HG03442 (cell line): ENCODE measurements at regions not wholly inside any gene's neighbourhood (a gene's known extent, or its start where the extent isn't known, plus 50 kb on each side); places are given as distances from the start of the nearest gene placed in this dataset.

Source experiments
- ATAC-seq: cut with Tn5 transposase; IDR thresholded peaks from one replicate; pipeline ENCODE4 v1.9.1; 2021; ENCODE audit warnings: mild to moderate bottlenecking, moderate library complexity; ENCODE audit not compliant: unreplicated experiment

- no peak for ATAC-seq
Observed at GRCh38 chr20:60653111-60653845, 598.8 kb upstream of the CDH4 start.

- ATAC-seq, result no peak
Observed at GRCh38 chr20:60658681-60659080, 593.4 kb upstream of the CDH4 start.

- ATAC-seq, result no peak
Observed at GRCh38 chr20:60659240-60659639, 592.8 kb upstream of the CDH4 start.

- ATAC-seq, result no peak
Observed at GRCh38 chr20:60662307-60662706, 589.8 kb upstream of the CDH4 start.

GRCh38 chr20:60664106-60664505 is 588.0 kb upstream of the CDH4 start:
- ATAC-seq, result no peak

GRCh38 chr20:60667641-60668040 is 584.4 kb upstream of the CDH4 start:
- no peak for ATAC-seq

- no peak for ATAC-seq
Observed at GRCh38 chr20:60669211-60669610, 582.9 kb upstream of the CDH4 start.

- no peak for ATAC-seq
Observed at GRCh38 chr20:60676011-60676410, 576.0 kb upstream of the CDH4 start.

GRCh38 chr20:60677819-60678218 is 574.2 kb upstream of the CDH4 start:
- ATAC-seq, result no peak

- ATAC-seq, result no peak
Observed at GRCh38 chr20:60680554-60680953, 571.5 kb upstream of the CDH4 start.

GRCh38 chr20:60687213-60687612 is 564.8 kb upstream of the CDH4 start:
- no peak for ATAC-seq

GRCh38 chr20:60690771-60691170 is 561.3 kb upstream of the CDH4 start:
- ATAC-seq, result no peak

GRCh38 chr20:60691966-60692615 is 560.0 kb upstream of the CDH4 start:
- no peak for ATAC-seq

GRCh38 chr20:60693496-60694133 is 558.4 kb upstream of the CDH4 start:
- no peak for ATAC-seq

GRCh38 chr20:60694763-60695162 is 557.3 kb upstream of the CDH4 start:
- ATAC-seq, result no peak

- ATAC-seq, result no peak
Observed at GRCh38 chr20:60695226-60696000, 556.6 kb upstream of the CDH4 start.

- no peak for ATAC-seq
Observed at GRCh38 chr20:60697252-60697651, 554.8 kb upstream of the CDH4 start.

GRCh38 chr20:60700728-60701127 is 551.3 kb upstream of the CDH4 start:
- no peak for ATAC-seq

GRCh38 chr20:60704147-60704546 is 547.9 kb upstream of the CDH4 start:
- ATAC-seq, result no peak

- no peak for ATAC-seq
Observed at GRCh38 chr20:60713396-60713795, 538.7 kb upstream of the CDH4 start.

- ATAC-seq, result no peak
Observed at GRCh38 chr20:60715172-60715571, 536.9 kb upstream of the CDH4 start.
